Mesothelial cell of epicardium (in vitro differentiated cells): ENCODE measurements at regions not wholly inside any gene's neighbourhood (a gene's known extent, or its start where the extent isn't known, plus 50 kb on each side); places are given as distances from the start of the nearest gene placed in this dataset.

ENCODE experiments used
- DNase-seq, 2 experiments: peaks; one replicate each; pipeline ENCODE4 v3.0.0; 2021; ENCODE audit warnings: low spot score in 2 of 2; ENCODE audit not compliant: unreplicated experiment in 2 of 2
- H3K27ac Mint-ChIP-seq: 2 replicates; pipeline ENCODE4 v1.8.0; 2021; ENCODE audit warnings: mixed read lengths
- H3K27me3 Mint-ChIP-seq: 2 replicates; pipeline ENCODE4 v1.8.0; 2021; ENCODE audit warnings: low read depth, mixed read lengths
- H3K36me3 Mint-ChIP-seq: 2 replicates; pipeline ENCODE4 v1.8.0; 2021; ENCODE audit warnings: mixed read lengths
- H3K4me1 Mint-ChIP-seq: 2 replicates; pipeline ENCODE4 v1.8.0; 2021; ENCODE audit warnings: mixed read lengths
- H3K4me3 Mint-ChIP-seq: 2 replicates; pipeline ENCODE4 v1.8.0; 2021; ENCODE audit warnings: mild to moderate bottlenecking, moderate library complexity, mixed read lengths
- H3K9me3 Mint-ChIP-seq: 2 replicates; pipeline ENCODE4 v1.8.0; 2021; ENCODE audit warnings: mixed read lengths
- TF ChIP-seq, protein P1 (sequence below): fragments of 200-600 bp; sonication (generic); IDR thresholded peaks from one replicate; pipeline ENCODE4 v1.5.0; 2021; ENCODE audit warnings: antibody characterized with exemption; ENCODE audit not compliant: unreplicated experiment

DNA sequence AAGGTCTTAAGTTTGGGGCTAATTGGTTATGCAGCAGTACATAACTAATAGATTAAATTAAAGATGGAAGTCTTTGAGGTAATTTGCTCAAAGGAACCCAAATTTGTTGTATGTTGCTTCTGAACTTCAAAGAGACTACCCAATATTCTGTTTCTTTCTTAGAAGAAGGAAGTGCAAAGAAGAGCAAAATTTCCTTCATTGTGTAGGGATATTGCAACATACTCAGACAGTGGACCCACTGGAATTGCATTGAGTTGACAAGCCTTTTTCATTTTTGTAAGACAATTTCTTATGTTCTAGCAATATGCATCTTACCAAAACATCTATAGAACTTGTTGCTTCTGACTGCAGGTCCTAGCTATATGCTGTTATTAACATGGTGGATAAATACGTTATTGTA is 527.8 kb downstream of the SH2D4B start:
- TF ChIP-seq, protein P1, sequence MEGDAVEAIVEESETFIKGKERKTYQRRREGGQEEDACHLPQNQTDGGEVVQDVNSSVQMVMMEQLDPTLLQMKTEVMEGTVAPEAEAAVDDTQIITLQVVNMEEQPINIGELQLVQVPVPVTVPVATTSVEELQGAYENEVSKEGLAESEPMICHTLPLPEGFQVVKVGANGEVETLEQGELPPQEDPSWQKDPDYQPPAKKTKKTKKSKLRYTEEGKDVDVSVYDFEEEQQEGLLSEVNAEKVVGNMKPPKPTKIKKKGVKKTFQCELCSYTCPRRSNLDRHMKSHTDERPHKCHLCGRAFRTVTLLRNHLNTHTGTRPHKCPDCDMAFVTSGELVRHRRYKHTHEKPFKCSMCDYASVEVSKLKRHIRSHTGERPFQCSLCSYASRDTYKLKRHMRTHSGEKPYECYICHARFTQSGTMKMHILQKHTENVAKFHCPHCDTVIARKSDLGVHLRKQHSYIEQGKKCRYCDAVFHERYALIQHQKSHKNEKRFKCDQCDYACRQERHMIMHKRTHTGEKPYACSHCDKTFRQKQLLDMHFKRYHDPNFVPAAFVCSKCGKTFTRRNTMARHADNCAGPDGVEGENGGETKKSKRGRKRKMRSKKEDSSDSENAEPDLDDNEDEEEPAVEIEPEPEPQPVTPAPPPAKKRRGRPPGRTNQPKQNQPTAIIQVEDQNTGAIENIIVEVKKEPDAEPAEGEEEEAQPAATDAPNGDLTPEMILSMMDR = no peak
- Mint-ChIP-seq H3K27ac (no peak overlapping the region), H3K4me3 (no peak overlapping the region), H3K27me3 (peaks cover 3% of the 10 kb centered on the region), H3K36me3 (no peaks in the 10 kb centered on the region), H3K4me1 (no peaks in the 10 kb centered on the region), H3K9me3 (no peaks in the 10 kb centered on the region)
- DNase-seq = no peak

DNA sequence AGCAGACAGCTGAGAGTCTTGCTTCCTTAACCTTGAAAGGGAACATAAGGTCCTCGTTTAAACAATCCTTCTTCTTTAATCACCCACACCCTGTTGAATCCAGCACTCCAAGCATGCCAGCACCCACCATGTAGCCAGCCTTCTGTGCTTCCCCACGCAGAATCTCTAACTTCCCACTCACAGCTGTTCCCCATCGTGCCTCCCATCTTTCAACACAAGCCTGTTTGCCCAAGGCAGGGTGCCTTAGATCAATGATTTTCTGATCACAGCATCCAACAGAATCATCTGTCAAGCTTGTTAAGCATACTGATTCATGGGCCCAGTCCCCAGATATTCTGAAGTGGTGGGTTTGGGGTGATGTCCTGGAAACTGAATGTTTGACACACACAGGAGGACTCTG is 530.8 kb downstream of the SH2D4B start:
- no peaks in the 10 kb centered on the region for H3K9me3 Mint-ChIP-seq
- H3K36me3 Mint-ChIP-seq = no peaks in the 10 kb centered on the region
- no peaks in the 10 kb centered on the region for H3K4me1 Mint-ChIP-seq
- peaks cover 3% of the 10 kb centered on the region for H3K27me3 Mint-ChIP-seq
- H3K4me3 Mint-ChIP-seq = no peak overlapping the region
- no peak overlapping the region for H3K27ac Mint-ChIP-seq
- no peak for DNase-seq
- TF ChIP-seq, protein P1 = no peak

DNA sequence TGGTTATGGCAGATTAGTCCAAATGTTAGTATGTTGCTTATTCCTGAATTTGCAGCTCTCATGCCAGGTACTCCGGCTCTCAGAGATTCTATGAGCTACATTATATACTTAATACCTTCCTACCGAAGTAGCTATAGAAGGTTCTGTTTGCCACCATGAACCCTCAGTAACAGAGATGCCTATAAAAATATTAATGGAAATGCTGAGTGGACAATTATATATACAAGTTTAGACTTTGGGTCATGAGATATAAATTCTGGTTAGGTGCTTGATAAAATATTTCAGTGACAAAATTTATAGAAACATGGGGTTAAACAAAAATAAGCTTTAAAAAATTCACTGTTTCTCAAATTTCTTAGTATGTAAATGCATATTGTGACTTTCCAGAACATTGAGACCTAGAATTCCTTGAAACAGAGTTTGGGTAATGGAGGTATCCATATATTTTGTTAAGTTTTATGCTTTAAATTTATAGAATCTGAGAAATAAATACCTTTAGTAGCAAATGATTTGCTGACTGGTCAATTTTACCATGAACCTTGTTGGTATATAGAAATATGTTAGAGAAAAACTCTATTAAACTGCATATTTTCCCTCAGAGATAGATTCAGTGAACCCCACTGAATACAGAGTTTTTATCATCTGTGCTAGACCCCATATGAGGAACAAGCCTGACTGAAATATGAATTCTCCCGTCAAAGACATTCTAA is 533.5 kb downstream of the SH2D4B start:
- H3K4me1 Mint-ChIP-seq = no peaks in the 10 kb centered on the region
- H3K27ac Mint-ChIP-seq = no peak overlapping the region
- H3K4me3 Mint-ChIP-seq = no peak overlapping the region
- H3K27me3 Mint-ChIP-seq = peaks cover 15% of the 10 kb centered on the region
- DNase-seq = no peak
- no peaks in the 10 kb centered on the region for H3K36me3 Mint-ChIP-seq
- TF ChIP-seq, protein P1 = no peak
- no peaks in the 10 kb centered on the region for H3K9me3 Mint-ChIP-seq

DNA sequence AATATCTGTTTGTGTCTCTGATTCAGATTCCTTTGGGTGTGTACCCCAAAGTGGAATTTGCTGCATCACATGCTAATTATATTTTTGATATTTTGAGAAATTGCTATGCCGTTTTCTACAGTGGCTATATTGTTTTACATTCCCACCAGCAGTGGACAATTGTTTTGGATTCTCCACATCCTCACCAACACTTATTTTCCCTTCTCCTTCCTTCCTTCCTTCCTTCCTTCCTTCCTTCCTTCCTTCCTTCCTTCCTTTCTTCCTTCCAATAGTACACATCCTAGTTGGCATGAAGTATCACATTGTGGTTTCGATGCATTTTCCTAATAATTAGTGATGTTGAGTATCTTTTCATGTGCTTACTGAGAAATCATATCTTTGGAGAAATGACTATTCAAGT is 535.5 kb downstream of the SH2D4B start:
- no peaks in the 10 kb centered on the region for H3K36me3 Mint-ChIP-seq
- no peak for DNase-seq
- TF ChIP-seq, protein P1 = no peak
- H3K4me3 Mint-ChIP-seq = no peak overlapping the region
- H3K27me3 Mint-ChIP-seq = peaks cover 23% of the 10 kb centered on the region
- peaks cover 9% of the 10 kb centered on the region for H3K9me3 Mint-ChIP-seq
- no peaks in the 10 kb centered on the region for H3K4me1 Mint-ChIP-seq
- H3K27ac Mint-ChIP-seq = no peak overlapping the region

DNA sequence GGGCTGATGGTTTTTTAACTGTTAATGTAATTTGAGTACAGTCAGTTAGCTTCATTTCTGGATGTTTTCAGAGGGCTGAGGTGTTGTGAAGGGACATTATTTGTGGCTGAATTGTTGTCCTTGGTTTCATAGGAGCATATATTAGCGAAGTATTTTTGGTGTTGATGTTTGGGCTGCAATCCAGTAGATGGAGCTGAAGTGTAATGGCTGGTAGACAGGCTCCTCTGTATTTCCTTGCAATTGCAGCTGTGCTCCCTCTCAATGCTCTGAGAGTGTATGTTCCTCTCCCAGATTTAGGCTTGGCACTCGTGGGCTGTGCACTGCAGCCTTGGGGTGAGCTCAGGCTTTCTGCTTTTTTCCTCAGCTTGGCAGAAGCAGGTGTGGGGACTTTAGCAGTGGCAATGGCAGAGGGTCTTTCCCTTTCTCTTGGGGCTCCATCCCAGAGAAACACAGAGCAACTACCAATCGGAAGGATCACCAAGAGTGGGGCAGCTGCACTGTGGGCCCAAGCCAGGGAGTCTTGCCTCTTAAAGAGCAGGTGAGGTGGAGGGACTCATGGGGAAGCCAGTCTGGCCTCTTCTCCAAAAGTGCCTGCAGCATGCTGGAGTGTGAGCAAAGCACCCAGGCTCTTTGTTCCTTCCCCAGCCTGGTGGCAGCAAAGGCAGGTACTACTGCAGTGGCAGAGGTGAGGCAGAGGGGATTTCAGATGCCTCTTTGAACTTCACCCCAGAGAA is 544.4 kb downstream of the SH2D4B start:
- TF ChIP-seq, protein P1 = no peak
- H3K4me3 Mint-ChIP-seq = no peak overlapping the region
- H3K4me1 Mint-ChIP-seq = no peaks in the 10 kb centered on the region
- peaks cover 23% of the 10 kb centered on the region for H3K9me3 Mint-ChIP-seq
- DNase-seq = no peak
- H3K27me3 Mint-ChIP-seq = peaks cover 13% of the 10 kb centered on the region
- no peak overlapping the region for H3K27ac Mint-ChIP-seq
- no peaks in the 10 kb centered on the region for H3K36me3 Mint-ChIP-seq
